Skeletal muscle cell (primary cell): ENCODE measurements at regions not wholly inside any gene's neighbourhood (a gene's known extent, or its start where the extent isn't known, plus 50 kb on each side); places are given as distances from the start of the nearest gene placed in this dataset.
"Not testable (repeated sequence)": the region's sequence is repeated elsewhere in the genome, so short reads cannot be mapped to it uniquely, and the experiment has no call there.

Source experiments
- DNase-seq: peaks from one replicate; pipeline ENCODE4 v3.0.0-alpha.2; 2010; ENCODE audit warnings: low read depth
- H3K4me3 ChIP-seq: 2 replicates; pipeline ENCODE4 v1.5.1; 2011; ENCODE audit warnings: low read depth, mild to moderate bottlenecking, control low read depth, low read length, moderate library complexity

- no peak for DNase-seq
- H3K4me3 ChIP-seq = no peak overlapping the region
Observed at GRCh38 chr7:118372530-118372929, 148.0 kb downstream of the ANKRD7 start.

GRCh38 chr7:118389629-118390028 is 165.1 kb downstream of the ANKRD7 start:
- H3K4me3 ChIP-seq = no peak overlapping the region
- DNase-seq = no peak

GRCh38 chr7:118404211-118404610 is 179.7 kb downstream of the ANKRD7 start:
- DNase-seq = no peak

GRCh38 chr7:118418433-118418832 is 193.9 kb downstream of the ANKRD7 start:
- H3K4me3 ChIP-seq = no peak overlapping the region

More at GRCh38 chr7:118404211-118404610, 179.7 kb downstream of the ANKRD7 start:
- H3K4me3 ChIP-seq = no peak overlapping the region

GRCh38 chr7:118420888-118421287 is 196.4 kb downstream of the ANKRD7 start:
- H3K4me3 ChIP-seq = no peak overlapping the region
- no peak for DNase-seq

More at GRCh38 chr7:118418433-118418832, 193.9 kb downstream of the ANKRD7 start:
- DNase-seq = no peak

- no peak for DNase-seq
- H3K4me3 ChIP-seq = no peak overlapping the region
Observed at GRCh38 chr7:118429141-118429540, 204.6 kb downstream of the ANKRD7 start.

- H3K4me3 ChIP-seq = no peak overlapping the region
- DNase-seq = no peak
Observed at GRCh38 chr7:118436663-118437062, 212.2 kb downstream of the ANKRD7 start.

GRCh38 chr7:118449030-118449429 is 224.5 kb downstream of the ANKRD7 start:
- DNase-seq, H3K4me3 ChIP-seq: not testable (repeated sequence)

- no peak for DNase-seq
- no peak overlapping the region for H3K4me3 ChIP-seq
Observed at GRCh38 chr7:118449797-118450567, 225.5 kb downstream of the ANKRD7 start.

- DNase-seq = no peak
- H3K4me3 ChIP-seq = no peak overlapping the region
Observed at GRCh38 chr7:118452128-118452527, 227.6 kb downstream of the ANKRD7 start.

- no peak for DNase-seq
- no peak overlapping the region for H3K4me3 ChIP-seq
Observed at GRCh38 chr7:118467381-118467780, 242.9 kb downstream of the ANKRD7 start.

- DNase-seq = no peak
- H3K4me3 ChIP-seq = no peak overlapping the region
Observed at GRCh38 chr7:118472581-118472980, 248.1 kb downstream of the ANKRD7 start.

- DNase-seq = no peak
- no peak overlapping the region for H3K4me3 ChIP-seq
Observed at GRCh38 chr7:118473271-118473670, 248.8 kb downstream of the ANKRD7 start.

- H3K4me3 ChIP-seq = no peak overlapping the region
- DNase-seq = no peak
Observed at GRCh38 chr7:118476036-118476435, 251.5 kb downstream of the ANKRD7 start.

GRCh38 chr7:118477036-118477435 is 252.5 kb downstream of the ANKRD7 start:
- DNase-seq = no peak
- H3K4me3 ChIP-seq = no peak overlapping the region

GRCh38 chr7:118478236-118478635 is 253.7 kb downstream of the ANKRD7 start:
- no peak for DNase-seq

GRCh38 chr7:118478931-118479330 is 254.4 kb downstream of the ANKRD7 start:
- no peak for DNase-seq
- H3K4me3 ChIP-seq = no peak overlapping the region

More at GRCh38 chr7:118478236-118478635, 253.7 kb downstream of the ANKRD7 start:
- no peak overlapping the region for H3K4me3 ChIP-seq

- DNase-seq = no peak
Observed at GRCh38 chr7:118492466-118492865, 268.0 kb downstream of the ANKRD7 start.

GRCh38 chr7:118496138-118496644 is 271.7 kb downstream of the ANKRD7 start:
- DNase-seq = no peak
- H3K4me3 ChIP-seq = no peak overlapping the region

More at GRCh38 chr7:118492466-118492865, 268.0 kb downstream of the ANKRD7 start:
- H3K4me3 ChIP-seq = no peak overlapping the region

- H3K4me3 ChIP-seq = no peak overlapping the region
- no peak for DNase-seq
Observed at GRCh38 chr7:118502235-118502634, 277.7 kb downstream of the ANKRD7 start.

GRCh38 chr7:118511146-118511545 is 286.6 kb downstream of the ANKRD7 start:
- DNase-seq = no peak
- no peak overlapping the region for H3K4me3 ChIP-seq
